ENCODE measurements at regions not wholly inside any gene's neighbourhood (a gene's known extent, or its start where the extent isn't known, plus 50 kb on each side); places are given as distances from the start of the nearest gene placed in this dataset.

- in situ Hi-C loops (cut with MboI; ENCODE audit: low sequenced_read_pairs, unreplicated experiment), result no loop called here
- DNase-seq (ENCODE audit: low spot score), result no peak
- TF ChIP-seq CTCF (IDR thresholded peaks at IDR 0.05; ENCODE audit: borderline replicate concordance, control extremely low read depth, extremely low read depth, insufficient read depth, missing control alignments), result no peak
Observed at GRCh38 chr13:105276571-105276970, 1258.9 kb downstream of the EFNB2 start.

GRCh38 chr13:105273665-105274222 lies 1261.7 kb downstream of the EFNB2 start:
- no peak for DNase-seq (ENCODE audit: low spot score)
- in situ Hi-C loops (cut with MboI; ENCODE audit: low sequenced_read_pairs, unreplicated experiment), result no loop called here
- TF ChIP-seq CTCF (IDR thresholded peaks at IDR 0.05; ENCODE audit: borderline replicate concordance, control extremely low read depth, extremely low read depth, insufficient read depth, missing control alignments), result no peak

GRCh38 chr13:105272660-105273631 lies 1262.5 kb downstream of the EFNB2 start:
- TF ChIP-seq CTCF (IDR thresholded peaks at IDR 0.05; ENCODE audit: borderline replicate concordance, control extremely low read depth, extremely low read depth, insufficient read depth, missing control alignments), result no peak
- in situ Hi-C loops (cut with MboI; ENCODE audit: low sequenced_read_pairs, unreplicated experiment), result no loop called here
- no peak for DNase-seq (ENCODE audit: low spot score)

GRCh38 chr13:105266615-105267014 lies 1268.8 kb downstream of the EFNB2 start:
- in situ Hi-C loops (cut with MboI; ENCODE audit: low sequenced_read_pairs, unreplicated experiment), result no loop called here
- no peak for DNase-seq (ENCODE audit: low spot score)
- TF ChIP-seq CTCF (IDR thresholded peaks at IDR 0.05; ENCODE audit: borderline replicate concordance, control extremely low read depth, extremely low read depth, insufficient read depth, missing control alignments), result no peak

GRCh38 chr13:105262579-105262978 lies 1272.9 kb downstream of the EFNB2 start:
- in situ Hi-C loops (cut with MboI; ENCODE audit: low sequenced_read_pairs, unreplicated experiment), result no loop called here
- TF ChIP-seq CTCF (IDR thresholded peaks at IDR 0.05; ENCODE audit: borderline replicate concordance, control extremely low read depth, extremely low read depth, insufficient read depth, missing control alignments), result no peak
- DNase-seq (ENCODE audit: low spot score), result no peak

- in situ Hi-C loops (cut with MboI; ENCODE audit: low sequenced_read_pairs, unreplicated experiment), result no loop called here
- no peak for TF ChIP-seq CTCF (IDR thresholded peaks at IDR 0.05; ENCODE audit: borderline replicate concordance, control extremely low read depth, extremely low read depth, insufficient read depth, missing control alignments)
- no peak for DNase-seq (ENCODE audit: low spot score)
Observed at GRCh38 chr13:105259426-105259825, 1276.0 kb downstream of the EFNB2 start.

Data from GM13976 (cell line).